Lung (tissue), 11 donors: ENCODE measurements at regions not wholly inside any gene's neighbourhood (a gene's known extent, or its start where the extent isn't known, plus 50 kb on each side); places are given as distances from the start of the nearest gene placed in this dataset.

Source experiments
- ATAC-seq: fragments of 200-7000 bp; cut with Tn5 transposase; one replicate; pipeline ENCODE4 v1.9.1; 2020; ENCODE audit warnings: moderate number of reproducible peaks; ENCODE audit not compliant: insufficient read depth, low FRiP score
- DNase-seq, 3 donors: peaks; one replicate each; pipeline ENCODE4 v3.0.0-alpha.2; 2013 to 2017
- H3K27ac ChIP-seq, 2 donors: one replicate each; pipeline ENCODE4 v1.5.1; 2013; ENCODE audit warnings: mild to moderate bottlenecking in 2 of 2, moderate library complexity in 2 of 2, control low read depth in 1 of 2, inconsistent platforms in 1 of 2, low read depth in 1 of 2, low read length in 1 of 2
- H3K27me3 ChIP-seq, 3 donors: one replicate each; pipeline ENCODE4 v1.5.1; 2013; ENCODE audit warnings: low read length in 2 of 3; ENCODE audit not compliant: control insufficient read depth in 3 of 3, insufficient read depth in 3 of 3
- H3K36me3 ChIP-seq, 4 donors: one replicate each; pipeline ENCODE4 v1.5.1; 2013; ENCODE audit warnings: low read length in 4 of 4, mild to moderate bottlenecking in 1 of 4, moderate library complexity in 1 of 4; ENCODE audit not compliant: control insufficient read depth in 4 of 4, insufficient read depth in 4 of 4
- H3K4me1 ChIP-seq, 5 donors: one replicate each; pipeline ENCODE4 v1.5.1; 2013; ENCODE audit warnings: low read length in 5 of 5, mild to moderate bottlenecking in 2 of 5, moderate library complexity in 1 of 5; ENCODE audit not compliant: control insufficient read depth in 5 of 5, insufficient read depth in 5 of 5
- H3K4me3 ChIP-seq: one replicate; pipeline ENCODE4 v1.5.1; 2013; ENCODE audit warnings: mild to moderate bottlenecking, control low read depth, moderate library complexity
- H3K9ac ChIP-seq, 2 donors: one replicate each; pipeline ENCODE4 v1.5.1; 2013; ENCODE audit warnings: low read length in 2 of 2, control low read depth in 1 of 2; ENCODE audit not compliant: insufficient read depth in 1 of 2
- H3K9me3 ChIP-seq, 4 donors: one replicate each; pipeline ENCODE4 v1.5.1; 2013; ENCODE audit warnings: low read length in 3 of 4, mild to moderate bottlenecking in 1 of 4, moderate library complexity in 1 of 4; ENCODE audit not compliant: control insufficient read depth in 4 of 4, insufficient read depth in 3 of 4
- WGBS, 2 donors: extraction: QIAGEN DNeasy Blood & Tissue Kit; methylation state at CpG; one replicate each; pipeline ENCODE4 v1.1.7; 2013; 5-methylcytosine and 5-hydroxymethylcytosine counted together
- TF ChIP-seq, protein P1 (sequence below): IDR thresholded peaks from 2 replicates; pipeline ENCODE4 v1.5.1; 2012; ENCODE audit warnings: mild to moderate bottlenecking; ENCODE audit errors: control extremely low read depth, extremely low read depth
- donor health status: control.
- donor health status: control.
- donor health status: Bipolar disorder and iron deficiency.
- donor health status: healthy.
- donor health status: DM: yes; HTN: yes; CAD: no.

DNA sequence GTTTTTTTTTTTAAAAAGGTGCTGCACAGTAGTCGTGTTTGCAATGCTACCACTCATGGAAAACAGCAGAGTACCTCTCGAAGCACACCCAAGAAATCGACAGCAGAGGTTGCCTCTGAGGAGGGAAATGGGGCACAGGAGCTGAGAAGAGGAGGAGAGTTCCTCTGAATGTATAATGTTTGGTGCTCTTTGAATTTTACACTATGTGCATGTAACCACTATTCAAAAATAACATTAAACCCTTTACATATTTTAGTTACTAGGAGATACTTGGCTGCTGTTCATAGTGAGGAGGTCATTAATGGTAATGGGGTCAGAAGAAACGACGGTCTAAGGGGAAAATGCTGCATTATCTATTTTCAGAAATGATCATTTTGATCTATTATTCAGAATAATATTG is 129.4 kb upstream of the CLEC14A start:
- peaks cover 0 to 4% (median 0%) of the 10 kb centered on the region in 4 donors for H3K9me3 ChIP-seq
- no peaks in the 10 kb centered on the region for H3K36me3 ChIP-seq
- H3K27ac ChIP-seq = no peak overlapping the region
- no peak for ATAC-seq
- H3K27me3 ChIP-seq = no peaks in the 10 kb centered on the region
- H3K9ac ChIP-seq = no peak overlapping the region
- no peak overlapping the region for H3K4me3 ChIP-seq
- peaks cover 0 to 4% (median 0%) of the 10 kb centered on the region in 5 donors for H3K4me1 ChIP-seq
- TF ChIP-seq, protein P1, sequence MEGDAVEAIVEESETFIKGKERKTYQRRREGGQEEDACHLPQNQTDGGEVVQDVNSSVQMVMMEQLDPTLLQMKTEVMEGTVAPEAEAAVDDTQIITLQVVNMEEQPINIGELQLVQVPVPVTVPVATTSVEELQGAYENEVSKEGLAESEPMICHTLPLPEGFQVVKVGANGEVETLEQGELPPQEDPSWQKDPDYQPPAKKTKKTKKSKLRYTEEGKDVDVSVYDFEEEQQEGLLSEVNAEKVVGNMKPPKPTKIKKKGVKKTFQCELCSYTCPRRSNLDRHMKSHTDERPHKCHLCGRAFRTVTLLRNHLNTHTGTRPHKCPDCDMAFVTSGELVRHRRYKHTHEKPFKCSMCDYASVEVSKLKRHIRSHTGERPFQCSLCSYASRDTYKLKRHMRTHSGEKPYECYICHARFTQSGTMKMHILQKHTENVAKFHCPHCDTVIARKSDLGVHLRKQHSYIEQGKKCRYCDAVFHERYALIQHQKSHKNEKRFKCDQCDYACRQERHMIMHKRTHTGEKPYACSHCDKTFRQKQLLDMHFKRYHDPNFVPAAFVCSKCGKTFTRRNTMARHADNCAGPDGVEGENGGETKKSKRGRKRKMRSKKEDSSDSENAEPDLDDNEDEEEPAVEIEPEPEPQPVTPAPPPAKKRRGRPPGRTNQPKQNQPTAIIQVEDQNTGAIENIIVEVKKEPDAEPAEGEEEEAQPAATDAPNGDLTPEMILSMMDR = no peak
- no peak for DNase-seq
- 82 to 86% methylated on average over 5 of the region's 5 CpGs for WGBS, 2 donors

DNA sequence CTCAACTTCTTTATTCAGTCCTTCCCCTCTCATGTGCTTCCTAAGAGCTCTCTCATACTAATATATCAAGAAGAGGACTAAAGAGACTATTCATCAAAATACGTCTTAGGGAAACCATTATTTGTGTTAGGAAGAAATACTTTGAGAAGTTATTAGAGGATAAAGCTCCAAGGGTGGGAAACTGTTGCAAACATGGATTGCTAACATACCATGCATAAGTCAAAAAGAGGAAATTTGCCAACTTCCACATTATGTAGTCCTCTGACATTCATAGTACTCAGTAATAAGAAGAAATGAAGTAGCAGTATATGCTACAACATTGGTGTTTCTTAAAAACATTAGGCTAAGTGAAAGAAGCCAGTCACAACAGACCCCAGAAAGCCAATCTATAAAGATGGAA is 128.8 kb upstream of the CLEC14A start:
- Histone ChIP-seq H3K4me1 (peaks cover 0 to under 1% (median 0%) of the 10 kb centered on the region in 5 donors), H3K36me3 (no peaks in the 10 kb centered on the region), H3K27ac (no peak overlapping the region), H3K4me3 (no peak overlapping the region), H3K27me3 (no peaks in the 10 kb centered on the region), H3K9me3 (peaks cover 0 to 4% (median 0%) of the 10 kb centered on the region in 4 donors), H3K9ac (no peak overlapping the region)
- DNase-seq = no peak
- WGBS, 2 donors = 68 to 76% methylated on average over 1 of the region's 1 CpG
- ATAC-seq = no peak
- TF ChIP-seq, protein P1 = no peak

DNA sequence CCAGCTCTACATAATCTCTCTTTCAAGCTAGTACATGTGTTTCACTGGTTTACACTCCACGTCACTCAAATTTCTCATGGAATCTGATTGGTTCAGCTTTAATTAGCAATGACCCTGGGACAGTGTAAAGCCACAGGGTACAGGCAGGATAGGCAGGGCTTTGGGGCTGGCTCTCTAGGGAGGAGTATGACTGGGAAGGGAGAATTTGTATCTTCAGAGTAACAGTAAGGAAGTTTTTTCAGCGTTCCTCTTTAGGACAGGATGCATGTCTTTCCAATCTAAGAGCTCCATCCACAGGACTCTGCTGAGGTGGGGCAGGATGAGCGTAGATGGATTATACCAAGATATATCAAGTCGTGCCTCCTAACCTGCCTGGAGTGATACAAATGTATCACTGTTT is 112.0 kb upstream of the CLEC14A start:
- peaks cover 0 to 2% (median 0%) of the 10 kb centered on the region in 5 donors for H3K4me1 ChIP-seq
- DNase-seq = no peak

More for the DNA sequence above, 112.0 kb upstream of the CLEC14A start:
- 58 to 66% methylated on average over 4 of the region's 4 CpGs for WGBS, 2 donors
- Histone ChIP-seq H3K27me3 (no peaks in the 10 kb centered on the region), H3K36me3 (no peaks in the 10 kb centered on the region), H3K27ac (no peak overlapping the region), H3K9ac (no peak overlapping the region), H3K4me3 (no peak overlapping the region), H3K9me3 (no peaks in the 10 kb centered on the region)
- no peak for ATAC-seq
- TF ChIP-seq, protein P1 = no peak
